HL-60 (cell line): ENCODE measurements at regions not wholly inside any gene's neighbourhood (a gene's known extent, or its start where the extent isn't known, plus 50 kb on each side); places are given as distances from the start of the nearest gene placed in this dataset.

Source experiments
- SPI1 ChIP-seq: IDR thresholded peaks from 2 replicates; pipeline ENCODE4 v1.6.1; 2012; ENCODE audit warnings: low read depth, mild to moderate bottlenecking, borderline replicate concordance
- TF ChIP-seq, protein P1 (sequence below): IDR thresholded peaks from one replicate; pipeline ENCODE4 v1.5.1; 2011; ENCODE audit warnings: low read length, control low read depth, inconsistent platforms; ENCODE audit not compliant: insufficient read depth
- TF ChIP-seq, protein P2 (sequence below): IDR thresholded peaks from 2 replicates; pipeline ENCODE4 v1.6.1; 2012; ENCODE audit warnings: low read depth; ENCODE audit not compliant: insufficient replicate concordance

DNA sequence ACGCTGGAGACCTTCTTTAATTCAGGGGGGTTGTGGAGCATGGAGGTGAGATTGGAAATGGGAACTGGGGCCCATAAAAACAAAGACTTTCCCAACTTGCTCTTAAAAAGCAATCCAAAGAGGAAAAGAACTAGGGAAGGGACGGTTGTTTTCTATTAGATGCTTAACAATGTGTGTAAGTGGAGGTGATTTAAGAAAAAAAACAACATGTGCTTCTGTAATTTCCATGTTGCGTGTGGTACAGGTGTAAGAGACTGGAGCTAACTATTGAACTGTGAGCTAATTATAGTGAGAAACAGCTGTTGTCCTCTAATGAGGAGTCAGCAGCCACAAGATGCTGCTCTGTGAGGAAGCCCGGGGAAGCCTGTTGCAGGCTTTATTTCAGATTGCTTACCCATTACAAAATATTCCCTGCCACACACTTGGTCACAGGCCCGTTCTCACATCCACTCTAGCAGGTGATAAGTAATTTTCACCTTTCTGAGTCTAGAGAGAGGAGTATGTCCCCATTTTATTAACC, 280.6 kb upstream of the PARD3B start:
- TF ChIP-seq, protein P1, sequence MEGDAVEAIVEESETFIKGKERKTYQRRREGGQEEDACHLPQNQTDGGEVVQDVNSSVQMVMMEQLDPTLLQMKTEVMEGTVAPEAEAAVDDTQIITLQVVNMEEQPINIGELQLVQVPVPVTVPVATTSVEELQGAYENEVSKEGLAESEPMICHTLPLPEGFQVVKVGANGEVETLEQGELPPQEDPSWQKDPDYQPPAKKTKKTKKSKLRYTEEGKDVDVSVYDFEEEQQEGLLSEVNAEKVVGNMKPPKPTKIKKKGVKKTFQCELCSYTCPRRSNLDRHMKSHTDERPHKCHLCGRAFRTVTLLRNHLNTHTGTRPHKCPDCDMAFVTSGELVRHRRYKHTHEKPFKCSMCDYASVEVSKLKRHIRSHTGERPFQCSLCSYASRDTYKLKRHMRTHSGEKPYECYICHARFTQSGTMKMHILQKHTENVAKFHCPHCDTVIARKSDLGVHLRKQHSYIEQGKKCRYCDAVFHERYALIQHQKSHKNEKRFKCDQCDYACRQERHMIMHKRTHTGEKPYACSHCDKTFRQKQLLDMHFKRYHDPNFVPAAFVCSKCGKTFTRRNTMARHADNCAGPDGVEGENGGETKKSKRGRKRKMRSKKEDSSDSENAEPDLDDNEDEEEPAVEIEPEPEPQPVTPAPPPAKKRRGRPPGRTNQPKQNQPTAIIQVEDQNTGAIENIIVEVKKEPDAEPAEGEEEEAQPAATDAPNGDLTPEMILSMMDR = no peak
- TF ChIP-seq SPI1 = no peak
- TF ChIP-seq, protein P2, sequence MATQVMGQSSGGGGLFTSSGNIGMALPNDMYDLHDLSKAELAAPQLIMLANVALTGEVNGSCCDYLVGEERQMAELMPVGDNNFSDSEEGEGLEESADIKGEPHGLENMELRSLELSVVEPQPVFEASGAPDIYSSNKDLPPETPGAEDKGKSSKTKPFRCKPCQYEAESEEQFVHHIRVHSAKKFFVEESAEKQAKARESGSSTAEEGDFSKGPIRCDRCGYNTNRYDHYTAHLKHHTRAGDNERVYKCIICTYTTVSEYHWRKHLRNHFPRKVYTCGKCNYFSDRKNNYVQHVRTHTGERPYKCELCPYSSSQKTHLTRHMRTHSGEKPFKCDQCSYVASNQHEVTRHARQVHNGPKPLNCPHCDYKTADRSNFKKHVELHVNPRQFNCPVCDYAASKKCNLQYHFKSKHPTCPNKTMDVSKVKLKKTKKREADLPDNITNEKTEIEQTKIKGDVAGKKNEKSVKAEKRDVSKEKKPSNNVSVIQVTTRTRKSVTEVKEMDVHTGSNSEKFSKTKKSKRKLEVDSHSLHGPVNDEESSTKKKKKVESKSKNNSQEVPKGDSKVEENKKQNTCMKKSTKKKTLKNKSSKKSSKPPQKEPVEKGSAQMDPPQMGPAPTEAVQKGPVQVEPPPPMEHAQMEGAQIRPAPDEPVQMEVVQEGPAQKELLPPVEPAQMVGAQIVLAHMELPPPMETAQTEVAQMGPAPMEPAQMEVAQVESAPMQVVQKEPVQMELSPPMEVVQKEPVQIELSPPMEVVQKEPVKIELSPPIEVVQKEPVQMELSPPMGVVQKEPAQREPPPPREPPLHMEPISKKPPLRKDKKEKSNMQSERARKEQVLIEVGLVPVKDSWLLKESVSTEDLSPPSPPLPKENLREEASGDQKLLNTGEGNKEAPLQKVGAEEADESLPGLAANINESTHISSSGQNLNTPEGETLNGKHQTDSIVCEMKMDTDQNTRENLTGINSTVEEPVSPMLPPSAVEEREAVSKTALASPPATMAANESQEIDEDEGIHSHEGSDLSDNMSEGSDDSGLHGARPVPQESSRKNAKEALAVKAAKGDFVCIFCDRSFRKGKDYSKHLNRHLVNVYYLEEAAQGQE = no peak
